Endothelial cell of umbilical vein (primary cell): ENCODE measurements at regions not wholly inside any gene's neighbourhood (a gene's known extent, or its start where the extent isn't known, plus 50 kb on each side); places are given as distances from the start of the nearest gene placed in this dataset.

ENCODE experiments used
- BruUV-seq: library from RNA; stranded (reverse); fragments of 400-500 nt; replicated peaks from 2 replicates; lab custom pipeline; 2021; lab: Mats Ljungman, UMichigan
- CTCF ChIA-PET: fragments of 300-600, 350-600 bp; sonication (Branson Sonifier 250); formaldehyde crosslinking; loops from one replicate; lab custom pipeline; 2021; ENCODE audit warnings: antibody characterized with exemption, inconsistent platforms; lab: Charles Lee
- POLR2A ChIA-PET: fragments of 300-600, 350-600 bp; sonication (Branson Sonifier 250); formaldehyde crosslinking; loops from one replicate; lab custom pipeline; 2021; ENCODE audit warnings: antibody characterized with exemption, inconsistent platforms; lab: Charles Lee
- DNase-seq: peaks from one replicate; pipeline ENCODE4 v3.0.0-alpha.2; 2011; ENCODE audit warnings: low read depth, low spot score
- FAIRE-seq: peaks from 2 replicates; lab custom pipeline; 2011; peaks lifted over from hg19 to GRCh38; lab: Jason Lieb, UNC
- H2AFZ ChIP-seq: 2 replicates; pipeline ENCODE4 v1.6.0; 2012; ENCODE audit warnings: low read depth, low read length, control low read depth, inconsistent platforms
- H3K27ac ChIP-seq: 2 replicates; pipeline ENCODE4 v1.5.1; 2011; ENCODE audit warnings: low read depth, mild to moderate bottlenecking, control low read depth, low read length, moderate library complexity; ENCODE audit not compliant: insufficient read depth
- H3K27me3 ChIP-seq, 2 experiments: 2 replicates each; pipeline versions ENCODE4 v1.6.0 to v1.6.1; 2011; ENCODE audit warnings: low read length in 2 of 2, mixed read lengths in 1 of 2; ENCODE audit not compliant: control insufficient read depth in 2 of 2, insufficient read depth in 2 of 2
- H3K36me3 ChIP-seq, 2 experiments: 2 replicates in 1 of 2; 3 replicates in 1 of 2; pipeline ENCODE4 v1.5.1; 2011; ENCODE audit warnings: low read length in 2 of 2, mild to moderate bottlenecking in 1 of 2, moderate library complexity in 1 of 2; ENCODE audit not compliant: control insufficient read depth in 2 of 2, insufficient read depth in 2 of 2; ENCODE audit errors: extremely low read depth in 1 of 2
- H3K4me1 ChIP-seq: 3 replicates; pipeline ENCODE4 v1.5.1; 2011; ENCODE audit warnings: mild to moderate bottlenecking, low read length; ENCODE audit not compliant: control insufficient read depth, insufficient read depth; ENCODE audit errors: extremely low read depth
- H3K4me2 ChIP-seq: 2 replicates; pipeline ENCODE4 v1.6.1; 2011; ENCODE audit warnings: low read length, control low read depth, mixed read lengths; ENCODE audit not compliant: insufficient read depth
- H3K4me3 ChIP-seq, 3 experiments: fragments of 200-600 bp in 1 of 3; sonication (generic), shearing (Covaris generic) in 1 of 3; replicated peaks in 1 of 3; 2 replicates each; pipeline ENCODE4 v1.5.1; 2011 to 2016; ENCODE audit warnings: control low read depth in 3 of 3, low read length in 3 of 3, mild to moderate bottlenecking in 2 of 3, inconsistent platforms in 1 of 3, low read depth in 1 of 3, moderate library complexity in 1 of 3; ENCODE audit not compliant: insufficient read depth in 1 of 3
- H3K79me2 ChIP-seq: 2 replicates; pipeline ENCODE4 v1.6.0; 2012; ENCODE audit warnings: low read length, inconsistent platforms; ENCODE audit not compliant: control insufficient read depth, insufficient read depth
- H3K9ac ChIP-seq: replicated peaks from 2 replicates; pipeline ENCODE3; 2011; ENCODE audit warnings: low read length, control low read depth; ENCODE audit not compliant: insufficient read depth; ENCODE audit errors: extremely low read depth
- H3K9me1 ChIP-seq: replicated peaks from 3 replicates; pipeline ENCODE4 v1.6.0; 2011; ENCODE audit warnings: mild to moderate bottlenecking, low read length; ENCODE audit not compliant: control insufficient read depth, insufficient read depth; ENCODE audit errors: extremely low read depth
- H3K9me3 ChIP-seq: replicated peaks from 2 replicates; pipeline ENCODE4 v1.5.1; 2012; ENCODE audit warnings: low read length, inconsistent platforms; ENCODE audit not compliant: control insufficient read depth, insufficient read depth
- H4K20me1 ChIP-seq: replicated peaks from 2 replicates; pipeline ENCODE3; 2011; ENCODE audit warnings: mild to moderate bottlenecking, low read length; ENCODE audit not compliant: control insufficient read depth, insufficient read depth; ENCODE audit errors: extremely low read depth
- CTCF ChIP-seq, 2 donors: IDR thresholded peaks; 1 replicate in 1 of 2; 2 replicates in 1 of 2; pipeline ENCODE4 v1.5.1; 2011; ENCODE audit warnings: low read length in 2 of 2, mild to moderate bottlenecking in 2 of 2, moderate library complexity in 2 of 2, control low read depth in 1 of 2, inconsistent platforms in 1 of 2, low read depth in 1 of 2; ENCODE audit not compliant: insufficient read depth in 1 of 2; ENCODE audit errors: extremely low read depth in 1 of 2
- EZH2 ChIP-seq: IDR thresholded peaks from 2 replicates; pipeline ENCODE4 v1.6.1; 2012; ENCODE audit warnings: borderline replicate concordance, low read depth, mild to moderate bottlenecking, moderate library complexity, low read length, inconsistent platforms; ENCODE audit not compliant: severe bottlenecking
- FOS ChIP-seq: IDR thresholded peaks from 2 replicates; pipeline ENCODE4 v1.6.1; 2011; ENCODE audit warnings: mild to moderate bottlenecking, low read length, moderate library complexity, borderline replicate concordance; ENCODE audit not compliant: insufficient read depth
- GATA2 ChIP-seq: IDR thresholded peaks from 2 replicates; pipeline ENCODE4 v1.7.0; 2011; ENCODE audit warnings: low read depth, mild to moderate bottlenecking, moderate library complexity, mixed read lengths, low read length; ENCODE audit not compliant: insufficient read length, insufficient read depth
- JUN ChIP-seq: IDR thresholded peaks from 2 replicates; pipeline ENCODE4 v1.6.1; 2011; ENCODE audit warnings: borderline replicate concordance, low read depth; ENCODE audit not compliant: insufficient read length, insufficient read depth
- MAX ChIP-seq: IDR thresholded peaks from 2 replicates; pipeline ENCODE4 v1.6.1; 2011; ENCODE audit not compliant: insufficient read depth, insufficient read length
- MYC ChIP-seq: IDR thresholded peaks from one replicate; pipeline ENCODE4 v1.6.1; 2011; ENCODE audit warnings: mild to moderate bottlenecking, low read depth, low read length
- POLR2A ChIP-seq: IDR thresholded peaks from 2 replicates; pipeline ENCODE4 v1.6.1; 2012; ENCODE audit warnings: low read depth, mild to moderate bottlenecking, control low read depth, low read length
- POLR2AphosphoS5 ChIP-seq: IDR thresholded peaks from 2 replicates; pipeline ENCODE4 v1.6.1; 2012; ENCODE audit warnings: low read depth, mild to moderate bottlenecking, control low read depth, low read length, moderate library complexity; ENCODE audit not compliant: insufficient read depth
- dilution Hi-C: fragments of 300-500 bp; cut with MboI; formaldehyde crosslinking; loops from one replicate; pipeline ENCODE4 v1.15.0; 2019; ENCODE audit warnings: low sequenced_read_pairs; ENCODE audit not compliant: extremely low pct_ligation_motif_present
- intact Hi-C: fragments of 100-400 bp; cut with micrococcal nuclease; formaldehyde crosslinking; loops from one replicate; pipeline ENCODE4 v1.10.0; 2022

GRCh38 chr20:54385746-54386145, 89.6 kb upstream of the DOK5 start:
- Histone ChIP-seq H3K27ac (no peak overlapping the region), H3K9me3 (no peaks in the 10 kb centered on the region), H3K4me2 (no peak overlapping the region), H3K4me1 (no peaks in the 10 kb centered on the region), H3K9me1 (no peaks in the 10 kb centered on the region), H4K20me1 (no peaks in the 10 kb centered on the region), H3K36me3 (no peaks in the 10 kb centered on the region), H3K27me3 (no peaks in the 10 kb centered on the region), H2AFZ (no peak overlapping the region), H3K79me2 (no peaks in the 10 kb centered on the region), H3K4me3 (no peak overlapping the region), H3K9ac (no peak overlapping the region)
- ChIA-PET POLR2A (no interaction called here), CTCF (no interaction called here)
- BruUV-seq: no TSS peak
- DNase-seq (no peak), FAIRE-seq (no peak)
- dilution Hi-C loops (no loop called here), intact Hi-C loops (no loop called here)
- TF ChIP-seq EZH2: no peak
- TF ChIP-seq POLR2AphosphoS5: no peak
- TF ChIP-seq CTCF (IDR thresholded peaks at IDR 0.05; ENCODE audit: extremely low read depth in 1 of 2, insufficient read depth in 1 of 2, low read depth in 1 of 2, low read length in 2 of 2): no peak
- no peak for TF ChIP-seq MYC
- TF ChIP-seq POLR2A: no peak
- TF ChIP-seq JUN: no peak
- no peak for TF ChIP-seq FOS
- TF ChIP-seq GATA2: no peak
- TF ChIP-seq MAX: no peak
